MM.1S (cell line): ENCODE measurements at regions not wholly inside any gene's neighbourhood (a gene's known extent, or its start where the extent isn't known, plus 50 kb on each side); places are given as distances from the start of the nearest gene placed in this dataset.

Experiments
- CTCF ChIP-seq: fragments of 300-600 bp; sonication (generic); IDR thresholded peaks from 2 replicates; pipeline ENCODE4 v1.5.1; 2016; ENCODE audit warnings: antibody characterized with exemption, low read length, mixed read lengths
- EZH2 ChIP-seq: fragments of 300-600 bp; sonication (generic); optimal IDR thresholded peaks from 2 replicates; pipeline ENCODE3; 2017; ENCODE audit warnings: low read depth, mild to moderate bottlenecking, antibody characterized with exemption, low read length, mixed read lengths
- EZH2phosphoT487 ChIP-seq: fragments of 300-600 bp; sonication (generic); IDR thresholded peaks from 2 replicates; pipeline ENCODE4 v1.6.1; 2018; ENCODE audit warnings: antibody characterized with exemption, low read length

- TF ChIP-seq CTCF (no peak), EZH2 (no peak), EZH2phosphoT487 (no peak)
Observed at GRCh38 chr13:44032802-44033201, 153.1 kb downstream of the LACC1 start.
